Amniotic epithelial cell (primary cell): ENCODE measurements at regions not wholly inside any gene's neighbourhood (a gene's known extent, or its start where the extent isn't known, plus 50 kb on each side); places are given as distances from the start of the nearest gene placed in this dataset.
A peak's percentile ranks its signal among the peaks of the same experiment; 100 is the strongest.
"Not testable (repeated sequence)": the region's sequence is repeated elsewhere in the genome, so short reads cannot be mapped to it uniquely, and the experiment has no call there.

Experiments
- DNase-seq: peaks from one replicate; pipeline ENCODE4 v3.0.0-alpha.2; 2010; ENCODE audit warnings: low read depth

DNA sequence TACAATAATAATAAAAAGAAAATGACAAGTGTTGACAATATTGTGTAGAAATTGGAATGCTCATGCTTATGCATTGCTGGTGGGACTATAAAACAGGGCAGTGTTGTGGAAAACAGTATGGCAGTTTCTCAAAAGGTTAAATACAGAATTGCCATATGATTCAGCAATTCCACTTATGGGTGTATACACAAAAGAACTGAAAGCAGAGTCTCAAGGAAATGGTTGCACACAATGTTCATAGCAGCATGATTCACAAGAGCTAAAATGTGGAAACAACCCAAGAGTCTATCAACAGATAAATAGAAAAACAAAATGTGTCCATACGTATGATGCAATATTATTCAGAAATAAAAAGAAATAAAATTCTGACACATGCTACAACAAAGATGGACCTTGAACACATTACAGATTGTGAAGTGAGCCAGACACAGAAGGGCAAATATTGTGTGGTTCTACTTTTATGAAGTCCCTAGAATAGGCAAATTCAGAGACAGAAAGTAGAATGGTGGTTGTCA is 64.8 kb upstream of the GRM8 start:
- DNase-seq = peak; percentile 19

DNA sequence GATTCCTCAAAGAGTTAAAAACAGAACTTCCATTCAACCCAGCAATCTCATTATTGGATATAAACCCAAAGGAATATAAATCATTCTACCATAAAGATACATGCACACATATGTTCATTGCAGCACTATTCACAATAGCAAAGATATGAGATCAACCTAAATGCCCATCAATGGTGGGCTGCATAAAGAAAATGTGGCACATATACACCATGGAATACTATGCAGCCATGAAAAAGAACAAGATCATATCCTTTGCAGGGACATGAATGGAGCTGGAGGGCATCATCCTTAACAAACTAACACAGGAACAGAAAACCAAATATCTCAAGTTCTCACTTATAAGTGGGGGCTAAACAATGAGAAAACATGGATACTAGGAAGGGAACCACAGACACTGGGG is 64.1 kb upstream of the GRM8 start:
- not testable (repeated sequence) for DNase-seq

- DNase-seq = no peak
These were observed 51.3 kb upstream of the GRM8 start for GRCh38 chr7:127304087-127304486.

- no peak for DNase-seq
These were observed 50.4 kb upstream of the GRM8 start for GRCh38 chr7:127303102-127303501.
